ENCODE measurements at regions not wholly inside any gene's neighbourhood (a gene's known extent, or its start where the extent isn't known, plus 50 kb on each side); places are given as distances from the start of the nearest gene placed in this dataset.

GRCh38 chr6:30396833-30397479 lies 52.0 kb downstream of the RPP21 start:
- DNase-seq (ENCODE audit: low spot score) = peak; percentile 86

- DNase-seq (ENCODE audit: low spot score) = no peak
Measured at GRCh38 chr6:30397697-30398096, 52.7 kb downstream of the RPP21 start.

- DNase-seq (ENCODE audit: low spot score) = no peak
Measured at GRCh38 chr6:30399390-30400058, 54.6 kb downstream of the RPP21 start.

- no peak for DNase-seq (ENCODE audit: low spot score)
Measured at GRCh38 chr6:30405934-30406333, 61.0 kb downstream of the RPP21 start.

- no peak for DNase-seq (ENCODE audit: low spot score)
Measured at GRCh38 chr6:30409184-30409583, 64.2 kb downstream of the RPP21 start.

GRCh38 chr6:30411515-30412207 lies 66.7 kb downstream of the RPP21 start:
- no peak for DNase-seq (ENCODE audit: low spot score)

- no peak for DNase-seq (ENCODE audit: low spot score)
Measured at GRCh38 chr6:30418448-30418847, 70.9 kb upstream of the HLA-E start.

- DNase-seq (ENCODE audit: low spot score) = no peak
Measured at GRCh38 chr6:30424549-30424948, 64.8 kb upstream of the HLA-E start.

Data from COLO829 (cell line).